HG03064 (cell line): ENCODE measurements at regions not wholly inside any gene's neighbourhood (a gene's known extent, or its start where the extent isn't known, plus 50 kb on each side); places are given as distances from the start of the nearest gene placed in this dataset.
"Not testable (repeated sequence)": the region's sequence is repeated elsewhere in the genome, so short reads cannot be mapped to it uniquely, and the experiment has no call there.

Source experiments
- ATAC-seq: cut with Tn5 transposase; IDR thresholded peaks from one replicate; pipeline ENCODE4 v1.9.1; 2021; ENCODE audit warnings: low read depth; ENCODE audit not compliant: unreplicated experiment

DNA sequence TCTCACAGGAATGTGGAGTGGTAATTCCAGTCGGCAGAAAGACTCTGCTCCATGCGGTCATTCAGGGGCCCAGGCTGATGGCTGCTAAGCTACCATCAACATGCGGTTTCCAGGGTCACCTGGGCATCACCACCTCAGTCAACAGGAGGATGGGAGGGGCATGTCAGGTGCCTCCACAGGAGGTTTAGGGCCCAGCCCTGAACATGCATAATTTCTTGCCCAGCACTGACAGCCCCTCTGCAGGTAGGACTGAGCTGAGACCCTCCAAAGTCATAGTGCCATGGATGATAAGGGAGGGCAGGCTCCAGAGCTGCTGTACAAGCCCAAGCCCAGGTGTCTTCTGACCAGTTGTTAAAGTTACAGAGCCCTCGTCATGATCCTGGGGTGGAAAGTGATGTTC is 244.0 kb upstream of the SFSWAP start:
- no peak for ATAC-seq

DNA sequence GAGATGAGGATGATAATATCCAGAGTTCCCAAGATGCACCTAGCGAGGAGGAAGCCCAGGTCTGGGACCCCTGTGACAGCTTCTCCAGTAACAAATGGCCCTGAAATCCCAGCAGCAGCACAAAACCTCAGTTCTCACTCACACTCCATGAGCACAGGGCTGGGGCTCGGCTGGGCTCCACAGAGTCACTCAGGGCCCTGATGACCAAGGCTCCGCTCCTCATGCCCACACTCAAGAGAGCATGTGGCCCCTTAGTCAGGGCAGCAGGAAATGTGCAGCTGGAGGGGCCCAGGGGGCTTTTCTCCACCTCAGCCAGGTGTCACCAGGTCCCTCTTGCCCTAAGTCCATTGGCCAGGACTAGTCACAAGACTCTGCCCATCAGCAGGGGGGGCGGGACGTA is 242.7 kb upstream of the SFSWAP start:
- no peak for ATAC-seq

DNA sequence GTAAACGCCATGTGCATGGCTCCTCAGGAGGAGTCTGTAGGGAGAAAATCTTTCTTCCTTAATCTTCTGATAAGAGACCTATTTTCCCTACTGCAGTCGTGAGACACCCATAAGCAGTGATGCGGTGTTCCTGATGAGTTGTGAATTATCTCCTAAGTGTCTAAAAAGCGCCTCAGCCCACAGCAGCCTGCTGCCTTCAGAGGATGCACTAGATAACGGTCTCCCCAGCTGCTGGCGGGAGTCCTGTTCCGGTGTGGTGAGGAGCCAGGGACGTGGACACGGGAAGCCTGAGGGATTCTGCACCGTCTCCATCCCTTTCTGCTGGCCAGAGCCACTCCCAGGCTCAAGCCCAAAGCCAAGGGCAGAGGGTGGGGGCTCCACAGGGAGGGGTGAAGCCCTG is 240.9 kb upstream of the SFSWAP start:
- ATAC-seq, result not testable (repeated sequence)

GRCh38 chr12:131471271-131471905 is 239.5 kb upstream of the SFSWAP start:
- ATAC-seq, result no peak

GRCh38 chr12:131471946-131472732 is 238.8 kb upstream of the SFSWAP start:
- ATAC-seq, result no peak

GRCh38 chr12:131473261-131473660 is 237.6 kb upstream of the SFSWAP start:
- ATAC-seq, result no peak

DNA sequence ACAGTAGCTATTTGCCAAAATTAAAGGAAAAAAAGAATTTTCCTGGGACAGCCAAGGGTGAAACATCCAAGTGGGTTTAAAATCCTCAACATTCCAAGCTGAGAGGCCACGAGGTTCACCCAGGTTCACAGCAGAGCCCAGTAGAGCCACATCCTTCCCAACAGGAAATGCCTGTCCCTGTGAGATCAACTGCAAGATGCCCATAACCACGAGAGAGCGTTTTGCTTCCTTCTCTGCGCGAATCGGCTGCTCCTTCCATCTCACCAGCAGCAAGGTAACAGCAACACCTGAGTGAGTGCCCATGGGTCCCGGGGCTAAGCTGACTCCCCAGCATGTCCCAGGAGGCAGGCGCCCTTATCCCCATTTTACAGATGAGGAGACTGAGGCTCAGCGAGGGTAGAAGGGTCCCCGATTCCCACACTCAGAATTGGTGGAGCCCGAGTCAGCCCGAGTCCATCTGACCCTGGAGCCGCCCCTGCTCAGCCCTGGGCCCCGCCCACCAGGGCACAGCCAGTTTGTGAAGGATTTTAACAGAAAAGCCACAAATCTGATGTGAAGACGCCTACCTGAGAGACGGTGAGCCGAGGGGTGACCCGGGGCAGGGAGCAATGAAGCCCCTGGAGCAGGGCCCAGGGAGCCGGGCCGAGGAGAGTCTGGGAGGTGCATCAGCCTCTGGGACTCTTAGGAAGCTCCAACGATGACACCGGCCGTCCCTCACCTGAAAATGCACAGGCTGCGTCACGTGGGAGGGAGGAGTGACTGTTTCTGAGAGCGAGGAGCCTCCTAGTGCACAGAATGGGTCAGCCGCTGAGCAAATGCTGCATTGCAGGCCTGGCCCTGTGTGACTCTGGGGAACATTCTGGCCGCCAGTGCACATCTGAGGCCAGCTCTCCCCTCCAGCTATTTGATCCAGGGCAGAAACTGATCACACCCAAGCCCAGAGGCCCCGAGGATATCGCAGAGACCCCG is 236.9 kb upstream of the SFSWAP start:
- no peak for ATAC-seq

DNA sequence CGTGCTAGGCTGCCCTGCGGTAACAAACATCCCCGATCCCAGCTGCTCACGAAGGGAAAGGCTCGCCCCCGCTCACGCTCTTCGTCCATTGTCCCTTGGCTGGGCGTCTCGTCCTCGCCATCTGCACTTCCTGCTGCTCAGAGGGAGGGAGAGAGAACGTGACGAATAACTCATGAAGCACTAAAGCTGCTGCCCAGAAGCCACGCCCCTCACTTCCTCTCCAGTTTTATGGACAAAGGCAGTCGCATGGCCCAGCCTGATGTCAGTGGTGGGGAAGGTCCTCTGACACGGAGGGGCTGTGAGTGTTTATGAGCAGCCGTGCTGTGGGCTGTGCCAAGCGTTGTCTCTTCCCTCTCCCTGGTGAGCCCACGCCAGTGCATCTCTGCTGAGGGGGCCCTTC is 235.9 kb upstream of the SFSWAP start:
- ATAC-seq, result not testable (repeated sequence)

DNA sequence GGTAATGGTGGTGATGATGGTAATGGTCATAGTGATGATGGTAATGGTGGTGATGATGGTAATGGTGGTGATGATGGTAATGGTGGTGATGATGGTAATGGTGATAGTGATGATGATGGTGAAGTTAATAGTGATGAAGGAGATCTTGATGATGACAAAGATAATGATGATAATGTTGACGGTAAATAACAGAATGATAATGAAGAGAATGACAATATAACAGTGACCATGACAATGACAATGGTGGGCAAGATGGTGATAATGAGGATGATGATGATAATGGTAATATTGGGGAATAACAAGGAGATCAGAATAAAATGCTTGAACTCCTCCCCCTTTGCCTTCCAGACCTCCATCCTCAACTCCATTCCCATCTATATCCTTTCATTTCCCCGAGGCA is 233.3 kb upstream of the SFSWAP start:
- no peak for ATAC-seq

DNA sequence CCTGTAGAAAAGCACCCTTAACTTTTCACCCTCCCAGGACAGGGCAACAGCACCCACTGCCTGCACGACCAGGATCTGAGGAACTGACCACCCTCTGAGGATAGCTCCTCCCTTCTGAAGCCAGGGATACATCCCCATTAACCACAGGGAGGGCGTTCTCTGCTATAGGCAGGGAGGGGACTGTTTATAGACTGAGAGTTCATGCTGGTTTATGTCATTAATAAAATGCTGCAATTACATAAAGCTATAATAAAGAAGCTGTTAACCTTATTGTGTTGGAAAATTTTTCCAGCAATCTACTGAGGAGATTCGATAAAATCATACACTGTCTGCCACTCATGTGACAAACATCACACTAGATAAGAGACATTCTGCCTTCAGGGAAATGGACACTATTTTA is 232.4 kb upstream of the SFSWAP start:
- no peak for ATAC-seq

DNA sequence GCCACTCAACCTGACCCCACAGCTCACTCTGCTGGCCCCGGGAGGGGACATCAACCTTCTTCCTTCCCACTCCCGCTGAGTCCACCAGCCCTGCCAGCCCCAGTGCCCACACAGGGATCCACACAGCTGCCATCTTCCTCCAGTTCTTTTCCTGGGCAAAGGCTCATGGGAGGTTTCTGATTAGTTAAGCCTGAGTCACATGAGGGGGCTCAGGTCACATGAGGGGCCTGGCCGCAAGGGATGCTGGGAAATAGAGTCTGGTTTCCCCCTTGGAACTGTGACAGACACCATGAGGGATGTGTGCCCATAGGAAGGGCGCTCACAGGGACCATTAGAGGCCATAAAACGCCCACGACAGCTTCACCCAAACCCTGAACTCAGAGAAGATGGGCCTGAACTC is 228.7 kb upstream of the SFSWAP start:
- ATAC-seq, result no peak

- ATAC-seq, result no peak
Measured at GRCh38 chr12:131482686-131483085, 228.2 kb upstream of the SFSWAP start.

DNA sequence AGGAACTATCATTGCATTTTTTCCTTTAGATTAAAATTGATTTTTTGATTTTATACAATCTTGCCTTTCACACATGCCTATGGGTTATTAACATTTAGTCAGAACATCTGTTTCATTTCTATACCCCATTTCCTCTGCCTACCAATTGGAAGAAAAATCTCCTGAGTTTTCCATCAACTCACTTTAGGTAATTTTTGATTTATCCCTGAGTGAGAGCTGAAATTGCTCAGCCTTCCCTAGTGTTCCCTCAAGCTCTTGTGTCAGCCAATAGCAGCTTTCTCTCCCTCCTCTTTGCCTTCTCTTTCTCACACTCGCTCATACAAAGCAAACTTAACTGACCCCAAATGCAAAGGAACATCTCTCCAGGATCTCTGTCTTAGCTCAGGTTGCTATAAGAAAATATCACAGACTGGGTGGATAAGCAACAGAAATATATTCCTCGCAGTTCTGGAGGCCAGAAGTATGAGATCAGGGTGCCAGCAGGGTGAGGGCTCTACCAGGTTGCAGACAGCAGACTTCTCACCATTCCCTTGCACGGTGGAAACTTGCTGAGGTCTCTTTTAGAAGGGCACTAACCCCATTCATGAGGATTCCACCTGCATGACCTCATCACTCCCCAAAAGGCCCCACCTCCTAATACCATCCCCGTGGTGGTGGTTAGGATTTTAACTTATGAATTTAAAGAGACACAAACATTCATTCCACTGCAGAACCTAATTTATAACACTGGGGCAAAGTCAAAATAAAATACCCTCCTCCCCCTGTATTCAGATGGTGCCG is 224.2 kb upstream of the SFSWAP start:
- ATAC-seq, result no peak

DNA sequence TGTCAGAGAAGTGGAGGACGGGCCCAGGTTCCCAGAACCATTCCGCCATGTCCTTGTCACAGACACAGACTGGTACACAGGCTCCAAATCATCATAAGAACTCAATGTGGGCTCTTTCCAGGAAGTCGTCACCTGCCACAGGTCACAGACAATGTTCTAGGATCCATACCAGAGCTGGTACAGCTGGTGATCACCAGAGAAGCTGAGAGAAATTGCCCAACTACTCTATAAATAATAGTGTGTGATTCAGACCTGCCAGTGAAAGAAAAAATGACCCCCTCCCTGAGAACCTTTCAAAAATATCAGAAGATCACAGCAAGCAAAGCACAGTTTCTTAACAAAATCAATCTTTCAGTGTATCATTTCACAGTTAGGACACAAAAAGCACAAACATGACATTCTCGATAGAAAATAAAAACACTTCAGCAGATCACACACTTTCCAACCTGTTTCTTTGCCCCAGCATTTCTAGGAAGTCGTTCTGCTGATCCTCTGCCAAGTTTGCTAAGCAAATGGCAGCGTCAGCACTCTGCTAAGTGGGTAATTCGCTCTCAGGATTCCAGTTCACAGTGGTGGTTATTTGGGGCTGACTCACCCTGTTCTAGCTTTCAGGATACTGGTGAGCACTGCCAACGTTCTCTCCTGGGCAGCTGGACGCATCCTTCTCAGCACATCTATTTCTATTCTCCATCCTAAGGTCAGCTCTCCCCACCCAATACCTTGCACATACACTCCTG is 223.3 kb upstream of the SFSWAP start:
- ATAC-seq, result no peak

DNA sequence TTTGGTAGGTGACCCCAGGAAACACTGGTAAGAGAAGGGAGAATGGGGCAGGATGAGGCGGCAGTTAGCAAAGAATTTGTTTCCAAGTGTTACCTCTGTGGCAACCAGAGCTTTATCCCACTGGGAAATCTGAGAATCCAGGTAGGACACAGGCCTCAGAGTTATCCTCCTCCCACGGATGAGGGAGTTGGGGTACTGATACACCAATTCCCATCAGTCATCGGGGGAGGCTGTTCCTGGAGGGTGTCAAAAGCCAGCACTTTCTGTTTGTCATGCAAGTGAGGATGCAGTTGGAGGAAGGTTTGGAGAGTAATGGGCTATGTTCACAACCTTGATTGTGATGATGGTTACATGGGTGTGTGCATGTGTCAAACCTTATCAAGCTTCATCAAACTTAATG is 221.2 kb upstream of the SFSWAP start:
- no peak for ATAC-seq

DNA sequence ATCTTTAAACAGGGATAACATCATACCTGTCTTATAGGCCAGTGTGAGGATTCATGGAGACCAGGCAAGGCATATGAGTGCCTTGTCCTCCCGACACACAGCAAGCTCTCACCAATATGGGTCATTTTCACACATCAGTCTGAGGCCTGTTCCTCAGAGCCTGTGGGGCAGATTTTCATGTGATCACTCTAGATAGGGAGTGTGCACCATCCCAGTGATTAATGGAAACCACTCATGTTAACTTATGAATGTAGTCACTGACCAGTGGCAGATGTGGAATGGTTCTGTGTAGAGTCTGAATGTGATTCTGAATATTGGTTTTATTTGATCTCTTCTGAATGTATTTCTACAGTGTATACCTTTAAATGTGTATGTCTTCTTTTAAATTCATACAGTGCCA is 219.7 kb upstream of the SFSWAP start:
- ATAC-seq, result no peak

DNA sequence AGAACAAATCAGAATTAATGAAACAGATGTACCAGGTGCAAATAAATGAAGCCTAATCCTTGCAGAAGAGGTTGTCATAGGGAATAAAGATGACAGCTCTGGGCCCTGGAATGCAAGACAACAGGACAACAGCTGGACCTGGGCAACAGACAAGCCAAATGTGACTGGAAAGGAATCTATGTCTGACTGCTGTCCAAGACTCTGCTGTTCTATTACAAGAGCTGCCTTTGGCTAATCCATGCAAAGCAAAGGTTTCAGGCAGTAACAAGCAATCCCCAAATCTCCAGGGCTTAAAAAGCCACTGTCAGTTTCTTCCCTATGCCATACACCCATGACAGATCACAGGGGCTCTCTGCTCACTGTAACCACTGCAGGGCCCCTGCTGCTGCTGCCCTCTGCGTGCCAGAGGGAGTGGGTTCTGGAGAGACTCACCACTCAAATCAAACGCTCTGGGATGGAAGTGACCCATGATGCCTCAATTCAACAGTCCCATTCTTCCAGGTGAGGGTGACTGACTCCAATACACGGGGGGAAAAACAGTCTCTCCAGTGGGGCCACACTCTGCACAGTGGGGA is 218.9 kb upstream of the SFSWAP start:
- no peak for ATAC-seq

DNA sequence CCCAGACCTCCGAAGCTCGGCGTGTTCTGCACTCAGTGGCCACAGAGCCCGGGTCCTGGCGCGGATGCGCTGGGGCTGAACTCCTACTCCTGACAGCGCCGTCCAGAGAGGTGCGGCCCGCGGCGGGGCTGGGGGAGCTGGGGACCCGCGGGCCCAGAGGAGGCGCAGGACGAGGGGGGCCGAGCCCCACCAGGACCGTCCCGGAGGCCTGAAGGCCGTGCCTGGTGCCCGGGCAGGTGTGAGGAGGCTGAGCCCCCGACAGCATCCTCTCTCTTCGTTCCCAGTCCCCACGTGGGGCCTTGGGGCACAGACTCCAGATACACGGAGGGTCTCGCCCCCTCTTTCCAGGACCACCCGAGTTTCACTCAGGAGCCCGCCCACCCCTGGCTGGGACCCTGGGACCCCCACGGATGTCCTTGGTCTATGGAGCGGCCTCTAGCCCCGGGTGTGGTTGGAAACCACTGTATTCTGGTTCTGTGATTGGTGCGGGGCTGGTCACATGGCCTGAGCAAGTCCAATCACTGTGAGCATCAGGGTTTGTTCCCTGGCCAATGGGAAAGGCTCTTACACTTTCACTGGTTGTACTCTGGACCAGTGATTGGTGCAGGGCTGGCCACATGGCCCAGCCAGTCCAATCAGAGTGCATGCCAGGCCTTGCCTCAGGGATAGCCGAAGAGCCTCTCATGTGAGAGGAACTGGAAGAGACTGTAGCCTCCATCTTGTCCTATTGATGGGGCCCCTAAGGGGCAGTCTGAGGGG is 217.6 kb upstream of the SFSWAP start:
- ATAC-seq, result no peak

DNA sequence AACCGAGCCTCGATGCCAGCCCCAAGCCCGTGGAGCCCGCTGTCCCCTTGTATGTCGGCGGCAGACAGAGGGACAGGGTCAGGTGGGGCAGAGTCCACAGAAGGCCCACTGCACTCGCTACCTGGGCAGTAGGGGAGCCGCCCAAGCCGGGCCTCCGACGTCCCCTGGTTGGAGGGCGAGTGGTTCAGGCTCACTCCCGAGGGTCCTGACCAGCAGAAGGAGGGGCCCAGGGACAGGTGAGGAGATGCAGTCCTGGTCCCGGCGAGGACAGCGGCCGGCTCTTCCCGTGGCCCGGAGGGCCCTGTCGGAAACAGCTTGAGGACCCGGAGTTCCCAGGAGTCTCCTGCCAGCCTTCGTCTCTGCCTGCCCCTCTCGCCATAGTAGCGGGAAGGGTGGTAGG is 216.7 kb upstream of the SFSWAP start:
- ATAC-seq, result no peak
